IMR-90 (cell line): ENCODE measurements at regions not wholly inside any gene's neighbourhood (a gene's known extent, or its start where the extent isn't known, plus 50 kb on each side); places are given as distances from the start of the nearest gene placed in this dataset.

Source experiments
- CEBPB ChIP-seq: IDR thresholded peaks from 2 replicates; pipeline ENCODE4 v1.6.1; 2012; ENCODE audit warnings: low read depth, low read length, improper control_type of control experiment
- MAZ ChIP-seq: IDR thresholded peaks from 2 replicates; pipeline ENCODE4 v1.6.1; 2012; ENCODE audit warnings: low read depth, mild to moderate bottlenecking, low read length, improper control_type of control experiment, moderate library complexity, borderline replicate concordance
- MXI1 ChIP-seq: IDR thresholded peaks from 2 replicates; pipeline ENCODE4 v1.6.1; 2012; ENCODE audit warnings: low read depth, mild to moderate bottlenecking, low read length, moderate library complexity, borderline replicate concordance
- NFE2L2 ChIP-seq: fragments of 150-350 bp; IDR thresholded peaks from 2 replicates; pipeline ENCODE4 v1.6.1; 2016; ENCODE audit warnings: low read depth, mild to moderate bottlenecking, low read length
- POLR2A ChIP-seq: IDR thresholded peaks from 2 replicates; pipeline ENCODE4 v1.6.1; 2012; ENCODE audit warnings: mild to moderate bottlenecking, low read depth, low read length
- RAD21 ChIP-seq: IDR thresholded peaks from 2 replicates; pipeline ENCODE4 v1.6.1; 2012; ENCODE audit warnings: low read length, improper control_type of control experiment
- RCOR1 ChIP-seq: IDR thresholded peaks from 2 replicates; pipeline ENCODE4 v1.6.1; 2012; ENCODE audit warnings: mild to moderate bottlenecking, low read length, improper control_type of control experiment; ENCODE audit not compliant: insufficient replicate concordance
- SMC3 ChIP-seq: fragments of 150-350 bp; IDR thresholded peaks from 2 replicates; pipeline ENCODE4 v1.6.1; 2016; ENCODE audit warnings: low read depth, mild to moderate bottlenecking, antibody characterized with exemption, low read length, moderate library complexity
- TF ChIP-seq, protein P1 (sequence below): conservative IDR thresholded peaks from 2 replicates; pipeline ENCODE4 v1.5.1; 2012; ENCODE audit warnings: mild to moderate bottlenecking, low read depth, low read length, improper control_type of control experiment
- TF ChIP-seq, protein P2 (sequence below): fragments of 150-350 bp; IDR thresholded peaks from 2 replicates; pipeline ENCODE4 v1.6.1; 2017; ENCODE audit warnings: mild to moderate bottlenecking, antibody characterized with exemption, low read length, low read depth

DNA sequence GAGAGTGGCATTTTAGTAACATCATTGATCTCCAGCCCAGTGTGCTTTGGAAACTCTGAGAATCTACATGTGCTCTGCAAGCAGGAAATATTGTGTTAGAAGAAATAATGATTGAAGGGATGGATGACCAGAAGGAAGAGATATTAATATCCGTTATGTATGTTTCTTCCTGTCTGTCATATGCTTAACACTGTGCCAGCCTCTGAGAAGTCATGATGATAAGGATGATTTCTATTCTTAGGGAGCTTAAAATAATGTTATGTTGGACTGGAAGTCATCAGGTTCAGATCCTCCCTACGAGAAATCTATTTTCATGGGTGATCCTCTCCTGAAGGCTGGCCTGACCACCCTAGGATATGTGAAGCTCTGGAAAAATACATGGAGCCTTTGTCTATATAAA is 192.4 kb upstream of the GORAB start:
- TF ChIP-seq POLR2A (no peak), RCOR1 (no peak), NFE2L2 (no peak), RAD21 (no peak), SMC3 (no peak), MXI1 (no peak), MAZ (no peak), CEBPB (no peak)
- TF ChIP-seq, protein P1, sequence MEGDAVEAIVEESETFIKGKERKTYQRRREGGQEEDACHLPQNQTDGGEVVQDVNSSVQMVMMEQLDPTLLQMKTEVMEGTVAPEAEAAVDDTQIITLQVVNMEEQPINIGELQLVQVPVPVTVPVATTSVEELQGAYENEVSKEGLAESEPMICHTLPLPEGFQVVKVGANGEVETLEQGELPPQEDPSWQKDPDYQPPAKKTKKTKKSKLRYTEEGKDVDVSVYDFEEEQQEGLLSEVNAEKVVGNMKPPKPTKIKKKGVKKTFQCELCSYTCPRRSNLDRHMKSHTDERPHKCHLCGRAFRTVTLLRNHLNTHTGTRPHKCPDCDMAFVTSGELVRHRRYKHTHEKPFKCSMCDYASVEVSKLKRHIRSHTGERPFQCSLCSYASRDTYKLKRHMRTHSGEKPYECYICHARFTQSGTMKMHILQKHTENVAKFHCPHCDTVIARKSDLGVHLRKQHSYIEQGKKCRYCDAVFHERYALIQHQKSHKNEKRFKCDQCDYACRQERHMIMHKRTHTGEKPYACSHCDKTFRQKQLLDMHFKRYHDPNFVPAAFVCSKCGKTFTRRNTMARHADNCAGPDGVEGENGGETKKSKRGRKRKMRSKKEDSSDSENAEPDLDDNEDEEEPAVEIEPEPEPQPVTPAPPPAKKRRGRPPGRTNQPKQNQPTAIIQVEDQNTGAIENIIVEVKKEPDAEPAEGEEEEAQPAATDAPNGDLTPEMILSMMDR, result no peak
- TF ChIP-seq, protein P2, sequence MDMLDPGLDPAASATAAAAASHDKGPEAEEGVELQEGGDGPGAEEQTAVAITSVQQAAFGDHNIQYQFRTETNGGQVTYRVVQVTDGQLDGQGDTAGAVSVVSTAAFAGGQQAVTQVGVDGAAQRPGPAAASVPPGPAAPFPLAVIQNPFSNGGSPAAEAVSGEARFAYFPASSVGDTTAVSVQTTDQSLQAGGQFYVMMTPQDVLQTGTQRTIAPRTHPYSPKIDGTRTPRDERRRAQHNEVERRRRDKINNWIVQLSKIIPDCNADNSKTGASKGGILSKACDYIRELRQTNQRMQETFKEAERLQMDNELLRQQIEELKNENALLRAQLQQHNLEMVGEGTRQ, result no peak
